Fibroblast of mammary gland (primary cell): ENCODE measurements at regions not wholly inside any gene's neighbourhood (a gene's known extent, or its start where the extent isn't known, plus 50 kb on each side); places are given as distances from the start of the nearest gene placed in this dataset.
"Not testable (repeated sequence)": the region's sequence is repeated elsewhere in the genome, so short reads cannot be mapped to it uniquely, and the experiment has no call there.

Experiments used
- DNase-seq: peaks from one replicate; pipeline ENCODE4 v3.0.0-alpha.2; 2010; ENCODE audit warnings: low read depth
- H3K4me3 ChIP-seq: 2 replicates; pipeline ENCODE4 v1.5.1; 2011; ENCODE audit warnings: low read depth, mild to moderate bottlenecking, low read length, moderate library complexity; ENCODE audit not compliant: control insufficient read depth
- TF ChIP-seq, protein P1 (sequence below): conservative IDR thresholded peaks from 2 replicates; pipeline ENCODE4 v1.5.1; 2011; ENCODE audit warnings: low read depth, low read length, inconsistent platforms; ENCODE audit not compliant: control insufficient read depth, insufficient read depth

DNA sequence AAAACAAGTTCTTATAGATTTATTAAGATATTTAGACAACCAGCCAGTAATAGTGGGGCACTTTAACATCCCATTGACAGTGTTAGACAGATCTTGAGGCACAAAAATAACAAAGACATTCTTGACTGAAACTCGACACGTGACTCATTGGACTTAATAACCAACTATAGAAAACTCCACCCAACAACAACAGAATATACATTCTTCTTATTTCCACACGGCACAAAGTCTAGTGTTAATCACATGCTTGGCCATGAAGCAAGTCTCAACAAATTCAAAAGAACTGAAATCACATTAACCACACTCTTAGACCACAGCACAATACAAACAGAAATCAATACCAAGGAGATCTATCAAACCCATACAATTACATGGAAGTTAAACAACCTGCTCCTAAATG, 138.1 kb downstream of the ARL5B start:
- H3K4me3 ChIP-seq, result no peak overlapping the region
- TF ChIP-seq, protein P1, sequence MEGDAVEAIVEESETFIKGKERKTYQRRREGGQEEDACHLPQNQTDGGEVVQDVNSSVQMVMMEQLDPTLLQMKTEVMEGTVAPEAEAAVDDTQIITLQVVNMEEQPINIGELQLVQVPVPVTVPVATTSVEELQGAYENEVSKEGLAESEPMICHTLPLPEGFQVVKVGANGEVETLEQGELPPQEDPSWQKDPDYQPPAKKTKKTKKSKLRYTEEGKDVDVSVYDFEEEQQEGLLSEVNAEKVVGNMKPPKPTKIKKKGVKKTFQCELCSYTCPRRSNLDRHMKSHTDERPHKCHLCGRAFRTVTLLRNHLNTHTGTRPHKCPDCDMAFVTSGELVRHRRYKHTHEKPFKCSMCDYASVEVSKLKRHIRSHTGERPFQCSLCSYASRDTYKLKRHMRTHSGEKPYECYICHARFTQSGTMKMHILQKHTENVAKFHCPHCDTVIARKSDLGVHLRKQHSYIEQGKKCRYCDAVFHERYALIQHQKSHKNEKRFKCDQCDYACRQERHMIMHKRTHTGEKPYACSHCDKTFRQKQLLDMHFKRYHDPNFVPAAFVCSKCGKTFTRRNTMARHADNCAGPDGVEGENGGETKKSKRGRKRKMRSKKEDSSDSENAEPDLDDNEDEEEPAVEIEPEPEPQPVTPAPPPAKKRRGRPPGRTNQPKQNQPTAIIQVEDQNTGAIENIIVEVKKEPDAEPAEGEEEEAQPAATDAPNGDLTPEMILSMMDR, result no peak
- no peak for DNase-seq

- H3K4me3 ChIP-seq, result no peak overlapping the region
- TF ChIP-seq, protein P1, result no peak
- DNase-seq, result peak; percentile 8
Measured at GRCh38 chr10:18822156-18822555, 162.9 kb downstream of the ARL5B start.

DNA sequence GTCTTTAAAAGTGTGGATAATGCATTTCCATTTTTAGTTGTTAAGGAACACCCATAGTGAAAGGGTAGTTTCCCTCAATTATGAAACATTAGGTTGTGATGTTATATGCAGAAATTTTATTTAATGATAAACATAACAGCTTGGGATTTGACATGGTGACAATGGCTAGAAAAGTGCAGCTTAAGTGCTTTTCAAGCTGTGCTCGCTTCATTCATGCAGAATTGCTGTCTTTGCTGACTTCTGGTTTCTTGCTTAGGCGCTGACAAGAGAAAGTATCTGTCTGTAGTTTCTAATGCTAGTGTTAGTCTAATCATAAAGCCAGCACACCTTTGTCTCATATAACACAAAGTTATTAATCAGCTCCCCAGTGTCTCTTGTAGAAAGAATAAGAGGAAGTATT, 170.0 kb downstream of the ARL5B start:
- TF ChIP-seq, protein P1, result no peak
- no peak for DNase-seq
- H3K4me3 ChIP-seq, result no peak overlapping the region

DNA sequence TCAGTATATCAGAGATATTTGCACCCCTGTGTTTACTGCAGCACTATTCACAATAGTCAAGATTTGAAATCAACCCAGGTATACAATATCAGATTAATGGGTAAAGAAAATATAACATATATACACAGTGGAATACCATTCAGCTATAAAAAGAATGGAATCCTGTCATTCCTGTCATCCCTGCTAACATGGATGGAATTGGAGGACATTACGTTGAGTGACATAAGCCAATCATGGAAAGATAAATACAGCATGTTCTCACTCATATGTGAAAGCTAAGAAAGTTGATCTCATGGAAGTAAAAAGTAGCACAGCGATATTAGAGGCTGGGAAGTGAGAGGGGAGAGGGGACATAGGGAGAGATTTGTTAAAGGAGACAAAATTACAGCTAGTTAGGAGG, 171.0 kb downstream of the ARL5B start:
- H3K4me3 ChIP-seq, result no peak overlapping the region
- TF ChIP-seq, protein P1, result no peak
- no peak for DNase-seq

DNA sequence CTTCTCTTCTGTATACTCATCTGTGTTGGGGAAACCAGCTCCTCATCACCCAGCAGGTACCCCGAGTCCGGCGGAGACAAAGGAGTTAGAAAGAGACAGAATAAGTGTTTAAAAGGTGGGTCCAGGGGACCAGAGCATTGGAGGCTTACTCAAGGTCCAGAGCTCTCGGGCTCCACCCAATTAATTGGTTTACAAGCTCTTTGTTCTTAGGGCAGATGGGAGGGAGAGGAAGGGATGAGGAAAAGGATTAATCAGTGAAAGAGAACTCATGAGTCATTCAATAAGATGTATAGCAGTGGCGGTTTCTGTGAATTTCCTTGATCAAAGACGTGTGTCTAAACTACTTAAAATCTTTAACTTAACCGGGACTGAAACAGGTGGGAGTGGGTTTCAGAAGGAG, 192.0 kb upstream of the MALRD1 start:
- not testable (repeated sequence) for H3K4me3 ChIP-seq, DNase-seq

DNA sequence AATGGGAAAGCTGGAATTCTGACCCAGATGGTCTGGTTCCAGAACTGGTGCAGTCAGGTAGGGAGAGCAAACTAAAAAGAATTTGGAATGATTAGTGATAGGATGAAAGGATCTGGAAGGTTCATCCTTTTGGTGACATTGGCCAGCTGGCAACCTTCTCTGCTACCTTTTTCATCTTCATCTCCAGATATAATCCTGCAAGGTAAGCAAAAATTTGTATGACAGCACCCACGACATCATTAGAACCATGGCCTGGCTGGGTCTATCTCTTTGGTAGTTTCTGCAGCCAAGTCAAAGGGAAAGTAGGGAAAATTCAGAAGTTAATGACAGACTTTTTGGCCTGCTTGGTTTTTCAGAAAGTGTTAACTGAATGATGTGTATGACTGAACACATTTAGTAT, 188.9 kb upstream of the MALRD1 start:
- H3K4me3 ChIP-seq, result no peak overlapping the region
- TF ChIP-seq, protein P1, result no peak
- no peak for DNase-seq

- TF ChIP-seq, protein P1, result no peak
- no peak overlapping the region for H3K4me3 ChIP-seq
- DNase-seq, result no peak
Measured at GRCh38 chr10:18860186-18860585, 188.4 kb upstream of the MALRD1 start.
